GM20000 (cell line): ENCODE measurements at regions not wholly inside any gene's neighbourhood (a gene's known extent, or its start where the extent isn't known, plus 50 kb on each side); places are given as distances from the start of the nearest gene placed in this dataset.

ENCODE experiments used
- DNase-seq: peaks from one replicate; pipeline ENCODE4 v3.0.0; 2012; ENCODE audit warnings: low spot score
- TF ChIP-seq, protein P1 (sequence below): IDR thresholded peaks from 2 replicates; pipeline ENCODE4 v1.5.1; 2012; ENCODE audit warnings: mild to moderate bottlenecking, control low read depth; ENCODE audit errors: extremely low read depth, missing control alignments

DNA sequence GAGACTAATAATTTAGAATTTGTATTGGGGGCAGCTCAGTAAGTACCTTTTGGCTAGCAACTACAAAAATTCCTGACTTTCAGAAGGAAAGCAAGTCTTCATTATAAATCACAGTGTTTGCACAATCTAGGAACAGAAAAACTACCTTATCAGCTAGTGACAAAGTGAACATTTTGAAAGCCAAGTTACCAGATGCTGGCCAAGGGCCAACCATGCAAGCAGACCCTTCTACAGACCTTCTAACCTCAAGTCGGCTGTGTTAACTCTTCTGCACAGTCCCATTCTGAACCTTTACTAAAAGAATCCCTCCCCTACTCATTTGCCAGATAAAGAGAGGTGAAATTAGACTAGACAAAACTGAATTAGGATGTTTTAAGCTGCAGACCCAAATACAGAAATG, 341.9 kb downstream of the COL12A1 start:
- no peak for DNase-seq
- TF ChIP-seq, protein P1, sequence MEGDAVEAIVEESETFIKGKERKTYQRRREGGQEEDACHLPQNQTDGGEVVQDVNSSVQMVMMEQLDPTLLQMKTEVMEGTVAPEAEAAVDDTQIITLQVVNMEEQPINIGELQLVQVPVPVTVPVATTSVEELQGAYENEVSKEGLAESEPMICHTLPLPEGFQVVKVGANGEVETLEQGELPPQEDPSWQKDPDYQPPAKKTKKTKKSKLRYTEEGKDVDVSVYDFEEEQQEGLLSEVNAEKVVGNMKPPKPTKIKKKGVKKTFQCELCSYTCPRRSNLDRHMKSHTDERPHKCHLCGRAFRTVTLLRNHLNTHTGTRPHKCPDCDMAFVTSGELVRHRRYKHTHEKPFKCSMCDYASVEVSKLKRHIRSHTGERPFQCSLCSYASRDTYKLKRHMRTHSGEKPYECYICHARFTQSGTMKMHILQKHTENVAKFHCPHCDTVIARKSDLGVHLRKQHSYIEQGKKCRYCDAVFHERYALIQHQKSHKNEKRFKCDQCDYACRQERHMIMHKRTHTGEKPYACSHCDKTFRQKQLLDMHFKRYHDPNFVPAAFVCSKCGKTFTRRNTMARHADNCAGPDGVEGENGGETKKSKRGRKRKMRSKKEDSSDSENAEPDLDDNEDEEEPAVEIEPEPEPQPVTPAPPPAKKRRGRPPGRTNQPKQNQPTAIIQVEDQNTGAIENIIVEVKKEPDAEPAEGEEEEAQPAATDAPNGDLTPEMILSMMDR = no peak

DNA sequence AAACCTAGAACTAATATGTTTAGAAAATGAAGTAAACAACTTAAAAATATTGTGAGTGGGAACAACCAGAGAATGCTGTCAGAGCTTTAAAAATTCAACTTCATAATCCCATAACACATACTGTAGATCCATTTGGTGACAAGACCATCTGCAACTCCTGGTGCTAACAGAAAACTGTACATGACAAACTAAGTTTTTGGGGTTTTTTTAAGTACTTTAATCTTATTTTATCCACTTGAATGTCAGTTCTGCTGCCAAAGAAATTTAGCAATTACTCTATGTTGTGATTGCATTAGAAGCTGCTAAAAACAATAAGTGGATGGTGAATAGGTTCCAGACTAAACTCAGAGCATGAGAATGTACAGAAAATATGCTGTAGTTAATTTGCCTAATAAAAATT, 345.4 kb downstream of the COL12A1 start:
- TF ChIP-seq, protein P1 = no peak
- DNase-seq = no peak

DNA sequence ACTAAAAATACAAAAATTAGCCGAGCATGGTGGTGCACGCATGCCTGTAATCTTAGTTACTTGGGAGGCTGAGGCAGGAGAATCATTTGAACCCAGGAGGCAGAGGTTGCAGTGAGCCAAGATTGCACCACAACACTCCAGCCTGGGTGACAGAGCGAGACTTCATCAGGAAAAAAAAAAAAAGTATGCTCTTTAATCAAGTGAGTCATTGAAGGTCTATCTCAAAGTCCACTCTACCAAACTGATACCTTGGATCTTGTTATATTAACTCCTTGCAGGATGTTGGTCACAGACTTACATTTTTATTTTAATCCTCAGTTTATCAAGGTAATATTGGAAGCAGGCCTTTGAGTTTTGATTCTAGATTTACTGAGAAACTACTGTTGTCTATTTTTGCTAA, 348.7 kb downstream of the COL12A1 start:
- TF ChIP-seq, protein P1 = no peak
- no peak for DNase-seq

- DNase-seq = no peak
- TF ChIP-seq, protein P1 = no peak
Observed at GRCh38 chr6:74853991-74854390, 351.9 kb downstream of the COL12A1 start.

DNA sequence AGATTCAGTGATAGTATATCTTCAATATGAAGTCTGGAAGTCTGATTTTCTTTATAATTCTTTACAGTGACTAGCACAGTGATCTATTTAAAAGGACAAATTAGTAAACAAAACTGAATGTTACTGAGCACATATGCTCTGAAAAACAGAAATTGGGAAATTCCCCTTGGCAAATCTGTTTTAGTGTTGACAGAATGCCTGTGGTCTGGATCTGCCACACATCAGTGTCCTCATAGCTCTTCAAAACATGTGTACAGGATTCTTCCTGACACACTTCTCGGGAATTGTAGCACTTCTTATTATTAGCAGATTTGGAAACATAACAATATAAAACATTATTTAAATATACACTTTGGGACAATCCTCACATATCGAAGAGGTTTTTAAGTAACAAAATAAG, 354.3 kb downstream of the COL12A1 start:
- no peak for DNase-seq

DNA sequence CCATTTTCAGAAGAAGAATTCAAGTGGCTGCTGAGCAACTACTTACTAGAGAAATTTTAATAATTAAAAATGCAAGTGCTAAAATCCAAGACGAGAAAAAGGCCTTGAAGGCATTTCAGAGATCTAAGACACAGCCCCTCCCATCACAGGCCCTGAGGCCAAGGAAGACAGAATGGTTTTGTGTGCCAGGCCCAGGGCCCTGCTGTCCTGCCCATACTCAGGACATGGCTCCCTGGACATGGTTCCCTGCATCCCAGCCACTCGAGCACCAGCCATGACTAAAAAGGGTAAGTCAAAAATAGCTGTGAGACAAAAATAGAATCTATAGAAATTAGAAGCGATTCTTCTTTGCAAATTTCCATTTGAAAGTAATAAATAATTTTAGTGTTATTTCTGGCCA, 364.9 kb downstream of the COL12A1 start:
- DNase-seq = no peak
- TF ChIP-seq, protein P1 = no peak

More for the DNA sequence above, 354.3 kb downstream of the COL12A1 start:
- TF ChIP-seq, protein P1 = no peak

DNA sequence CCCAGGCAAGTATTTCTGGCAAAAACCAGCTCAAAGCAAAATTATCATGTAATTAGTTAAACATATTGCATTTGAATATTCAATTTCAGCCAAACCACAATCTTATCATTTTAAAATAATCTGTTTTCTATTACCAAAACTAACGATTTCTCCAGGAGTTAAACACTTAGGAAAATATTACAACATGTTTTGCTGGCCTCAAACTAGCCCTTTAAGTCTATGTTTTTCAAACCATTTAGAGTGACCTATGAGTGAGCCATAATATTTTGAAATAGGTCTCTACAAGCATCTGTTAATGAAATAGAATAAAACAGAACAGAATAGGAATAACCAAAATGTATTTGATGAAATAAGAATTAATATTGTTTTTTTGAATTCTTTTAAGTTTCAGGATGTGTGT, 370.9 kb downstream of the COL12A1 start:
- TF ChIP-seq, protein P1 = no peak
- no peak for DNase-seq
